Chondrocyte (in vitro differentiated cells): ENCODE measurements at regions not wholly inside any gene's neighbourhood (a gene's known extent, or its start where the extent isn't known, plus 50 kb on each side); places are given as distances from the start of the nearest gene placed in this dataset.
"Not testable (repeated sequence)": the region's sequence is repeated elsewhere in the genome, so short reads cannot be mapped to it uniquely, and the experiment has no call there.

Source experiments
- DNase-seq: peaks from one replicate; pipeline ENCODE4 v3.0.0; 2021; ENCODE audit warnings: mixed read lengths, low spot score
- H3K27ac Mint-ChIP-seq: one replicate; pipeline ENCODE4 v1.8.0; 2021; ENCODE audit warnings: mild to moderate bottlenecking, moderate library complexity, mixed read lengths; ENCODE audit not compliant: unreplicated experiment
- H3K27me3 Mint-ChIP-seq: 2 replicates; pipeline ENCODE4 v1.8.0; 2021; ENCODE audit warnings: low read depth, mixed read lengths
- H3K36me3 Mint-ChIP-seq: 2 replicates; pipeline ENCODE4 v1.8.0; 2021; ENCODE audit warnings: low read depth, mixed read lengths
- H3K4me1 Mint-ChIP-seq: 2 replicates; pipeline ENCODE4 v1.8.0; 2021; ENCODE audit warnings: low read depth, mild to moderate bottlenecking, mixed read lengths
- H3K4me3 Mint-ChIP-seq: one replicate; pipeline ENCODE4 v1.8.0; 2021; ENCODE audit warnings: mild to moderate bottlenecking, moderate library complexity, mixed read lengths; ENCODE audit not compliant: unreplicated experiment
- H3K9me3 Mint-ChIP-seq: 2 replicates; pipeline ENCODE4 v1.8.0; 2021; ENCODE audit warnings: low read depth, mixed read lengths
- CTCF ChIP-seq: fragments of 200-600 bp; sonication (generic); IDR thresholded peaks from 2 replicates; pipeline ENCODE4 v1.5.0; 2021; ENCODE audit warnings: antibody characterized with exemption, mild to moderate bottlenecking, moderate library complexity

DNA sequence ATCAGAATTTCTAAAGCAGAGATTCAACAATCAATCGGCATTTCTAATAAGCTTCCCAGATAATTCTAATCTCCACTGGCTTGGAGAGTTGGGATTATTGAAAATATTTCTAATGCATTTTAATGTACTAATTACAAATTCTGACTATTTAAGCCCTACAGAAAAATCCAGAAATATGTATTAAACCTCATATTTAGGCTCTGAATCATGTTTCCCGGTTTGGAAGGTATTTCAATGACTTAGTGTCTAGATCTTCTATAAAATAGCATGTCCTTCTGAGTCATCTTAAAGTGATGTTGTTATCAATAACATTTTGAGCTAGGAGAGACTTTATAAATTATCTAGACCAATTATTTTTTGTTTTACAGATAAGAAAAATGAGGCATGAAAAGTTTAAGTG is 258.8 kb upstream of the NRXN1 start:
- H3K4me1 Mint-ChIP-seq = peaks cover 5% of the 10 kb centered on the region
- no peak overlapping the region for H3K4me3 Mint-ChIP-seq
- DNase-seq = no peak
- TF ChIP-seq CTCF = no peak
- no peaks in the 10 kb centered on the region for H3K36me3 Mint-ChIP-seq
- H3K27ac Mint-ChIP-seq = no peak overlapping the region
- peaks cover 2% of the 10 kb centered on the region for H3K27me3 Mint-ChIP-seq
- no peaks in the 10 kb centered on the region for H3K9me3 Mint-ChIP-seq

DNA sequence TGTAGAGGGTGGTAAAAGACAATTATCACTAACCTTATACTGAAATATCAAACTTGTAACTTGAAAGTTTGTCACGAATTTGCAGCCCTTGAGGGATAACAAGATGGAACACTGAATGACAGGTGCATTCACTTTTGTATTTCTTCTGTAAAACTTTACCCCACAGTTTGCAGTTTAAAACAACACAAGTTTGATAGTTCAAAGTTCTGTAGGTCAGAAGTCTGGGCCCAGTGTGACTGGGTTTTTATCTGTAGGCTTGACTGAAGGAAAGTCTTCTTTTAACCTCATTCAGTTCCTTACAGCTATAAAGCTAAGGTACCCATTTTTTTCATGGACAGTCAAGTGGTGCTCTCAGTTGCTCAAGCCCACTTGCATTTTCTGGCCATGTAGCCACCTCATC is 257.1 kb upstream of the NRXN1 start:
- no peak for DNase-seq
- Mint-ChIP-seq H3K27ac (no peak overlapping the region), H3K36me3 (no peaks in the 10 kb centered on the region), H3K4me3 (no peak overlapping the region), H3K9me3 (no peaks in the 10 kb centered on the region), H3K27me3 (peaks cover 1% of the 10 kb centered on the region), H3K4me1 (peaks cover 5% of the 10 kb centered on the region)
- no peak for TF ChIP-seq CTCF

DNA sequence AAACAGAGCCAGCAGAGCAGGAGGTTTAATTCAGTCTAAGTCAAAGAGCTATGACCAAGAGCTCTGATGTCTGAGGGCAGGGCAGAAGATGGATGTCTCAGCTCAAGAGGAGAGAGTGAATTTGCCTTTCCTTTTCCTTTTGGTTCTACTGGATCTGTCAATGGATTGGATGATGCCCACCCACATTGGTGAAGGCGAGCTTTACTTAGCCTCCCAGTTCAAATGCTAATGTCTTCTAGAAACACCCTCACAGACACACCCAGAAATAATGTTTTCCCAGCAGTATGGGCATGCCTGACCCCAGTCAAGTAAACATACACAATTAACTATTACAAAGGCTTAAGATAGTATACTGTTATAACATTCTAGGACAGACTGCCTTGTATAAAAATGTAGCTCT is 236.3 kb upstream of the NRXN1 start:
- no peak for TF ChIP-seq CTCF
- no peak overlapping the region for H3K27ac Mint-ChIP-seq
- peaks cover 3% of the 10 kb centered on the region for H3K9me3 Mint-ChIP-seq
- no peaks in the 10 kb centered on the region for H3K27me3 Mint-ChIP-seq
- no peak for DNase-seq
- no peaks in the 10 kb centered on the region for H3K4me1 Mint-ChIP-seq
- H3K4me3 Mint-ChIP-seq = no peak overlapping the region
- H3K36me3 Mint-ChIP-seq = no peaks in the 10 kb centered on the region

DNA sequence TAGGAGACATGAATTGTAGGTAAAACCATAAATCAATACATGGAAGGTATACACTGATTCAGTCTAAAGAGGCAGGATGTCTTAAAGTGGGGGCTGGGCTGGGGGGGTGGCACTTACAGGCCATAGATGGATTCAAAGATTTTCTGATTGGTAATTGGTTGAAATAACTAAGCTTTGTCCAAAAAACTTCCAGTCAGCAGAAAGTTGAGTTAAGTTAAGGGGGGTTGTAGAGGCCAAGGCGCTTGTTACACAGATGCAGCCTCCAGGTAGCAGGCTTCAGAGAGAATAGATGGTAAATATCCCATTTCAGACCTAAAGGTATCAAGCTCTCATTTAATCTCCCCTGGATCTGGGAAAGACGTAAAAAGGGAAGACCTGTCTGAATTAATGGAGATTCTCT is 233.6 kb upstream of the NRXN1 start:
- H3K27ac Mint-ChIP-seq = no peak overlapping the region
- H3K4me1 Mint-ChIP-seq = no peaks in the 10 kb centered on the region
- no peak overlapping the region for H3K4me3 Mint-ChIP-seq
- H3K36me3 Mint-ChIP-seq = no peaks in the 10 kb centered on the region
- TF ChIP-seq CTCF = no peak
- H3K27me3 Mint-ChIP-seq = peaks cover 4% of the 10 kb centered on the region
- no peak for DNase-seq
- H3K9me3 Mint-ChIP-seq = peaks cover 3% of the 10 kb centered on the region

GRCh38 chr2:51263951-51264350 is 232.0 kb upstream of the NRXN1 start:
- TF ChIP-seq CTCF = no peak
- H3K27me3 Mint-ChIP-seq = peaks cover 4% of the 10 kb centered on the region
- H3K4me1 Mint-ChIP-seq = no peaks in the 10 kb centered on the region

GRCh38 chr2:51263101-51263500 is 231.2 kb upstream of the NRXN1 start:
- H3K27ac Mint-ChIP-seq, H3K27me3 Mint-ChIP-seq: not testable (repeated sequence)

More at GRCh38 chr2:51263951-51264350, 232.0 kb upstream of the NRXN1 start:
- H3K9me3 Mint-ChIP-seq = no peaks in the 10 kb centered on the region
- no peak for DNase-seq
- H3K27ac Mint-ChIP-seq = no peak overlapping the region
- H3K4me3 Mint-ChIP-seq = no peak overlapping the region
- no peaks in the 10 kb centered on the region for H3K36me3 Mint-ChIP-seq

More at GRCh38 chr2:51263101-51263500, 231.2 kb upstream of the NRXN1 start:
- DNase-seq, H3K4me1 Mint-ChIP-seq, H3K4me3 Mint-ChIP-seq, H3K36me3 Mint-ChIP-seq, H3K9me3 Mint-ChIP-seq: not testable (repeated sequence)
